ENCODE measurements at regions not wholly inside any gene's neighbourhood (a gene's known extent, or its start where the extent isn't known, plus 50 kb on each side); places are given as distances from the start of the nearest gene placed in this dataset.

GRCh38 chr14:97156705-97157104 is 359.5 kb downstream of the VRK1 start:
- H3K4me1 ChIP-seq (ENCODE audit: insufficient read depth, low read length): no peaks in the 10 kb centered on the region
- H3K27ac ChIP-seq (ENCODE audit: low read depth, low read length): no peak overlapping the region
- H3K4me3 Mint-ChIP-seq (ENCODE audit: unreplicated experiment): no peak overlapping the region
- H3K9me3 ChIP-seq (ENCODE audit: insufficient read depth, low read depth, low read length): no peaks in the 10 kb centered on the region
- H3K4me2 ChIP-seq (ENCODE audit: low read length): no peak overlapping the region
- no peaks in the 10 kb centered on the region for H3K36me3 ChIP-seq (ENCODE audit: insufficient read depth, low read length)
- peaks cover 34% of the 10 kb centered on the region for H3K27me3 Mint-ChIP-seq (ENCODE audit: low read depth, unreplicated experiment)
- H3K27me3 ChIP-seq (ENCODE audit: insufficient read depth, low read length): no peaks in the 10 kb centered on the region
- H3K27ac Mint-ChIP-seq (ENCODE audit: unreplicated experiment): no peak overlapping the region
- H3K9me3 Mint-ChIP-seq (ENCODE audit: unreplicated experiment): peaks cover 14% of the 10 kb centered on the region
- H2AFZ ChIP-seq (ENCODE audit: low read depth, low read length): no peak overlapping the region
- H3K36me3 Mint-ChIP-seq (ENCODE audit: low read depth, unreplicated experiment): peaks cover 2% of the 10 kb centered on the region
- no peaks in the 10 kb centered on the region for H3K79me2 ChIP-seq (ENCODE audit: insufficient read depth, low read length)
- H4K20me1 ChIP-seq (ENCODE audit: insufficient read depth, low read length): no peaks in the 10 kb centered on the region
- no peak overlapping the region for H3K9ac ChIP-seq (ENCODE audit: low read length)
- H3K4me1 Mint-ChIP-seq (ENCODE audit: low read depth, unreplicated experiment): no peaks in the 10 kb centered on the region
- H3K4me3 ChIP-seq (ENCODE audit: insufficient read depth, low read depth, low read length): no peak overlapping the region
- DNase-seq (ENCODE audit: low read depth) (no peak), FAIRE-seq (no peak)
- no peak for TF ChIP-seq EZH2 (IDR thresholded peaks at IDR 0.05; ENCODE audit: insufficient read depth, low read length)
- TF ChIP-seq CTCF (IDR thresholded peaks at IDR 0.05; ENCODE audit: insufficient read depth, low read depth, low read length): no peak

GRCh38 chr14:97158102-97158501 is 360.9 kb downstream of the VRK1 start:
- Histone ChIP-seq H3K4me1 (ENCODE audit: insufficient read depth, low read length) (no peaks in the 10 kb centered on the region), H3K4me2 (ENCODE audit: low read length) (no peak overlapping the region), H3K4me3 (ENCODE audit: insufficient read depth, low read depth, low read length) (no peak overlapping the region), H3K27ac (ENCODE audit: low read depth, low read length) (no peak overlapping the region), H2AFZ (ENCODE audit: low read depth, low read length) (no peak overlapping the region), H3K79me2 (ENCODE audit: insufficient read depth, low read length) (no peaks in the 10 kb centered on the region), H3K36me3 (ENCODE audit: insufficient read depth, low read length) (no peaks in the 10 kb centered on the region), H4K20me1 (ENCODE audit: insufficient read depth, low read length) (no peaks in the 10 kb centered on the region), H3K27me3 (ENCODE audit: insufficient read depth, low read length) (no peaks in the 10 kb centered on the region), H3K9me3 (ENCODE audit: insufficient read depth, low read depth, low read length) (no peaks in the 10 kb centered on the region), H3K9ac (ENCODE audit: low read length) (no peak overlapping the region)
- peaks cover 34% of the 10 kb centered on the region for H3K27me3 Mint-ChIP-seq (ENCODE audit: low read depth, unreplicated experiment)
- no peak overlapping the region for H3K4me3 Mint-ChIP-seq (ENCODE audit: unreplicated experiment)
- TF ChIP-seq CTCF (IDR thresholded peaks at IDR 0.05; ENCODE audit: insufficient read depth, low read depth, low read length) (no peak), EZH2 (IDR thresholded peaks at IDR 0.05; ENCODE audit: insufficient read depth, low read length) (no peak)
- peaks cover 14% of the 10 kb centered on the region for H3K9me3 Mint-ChIP-seq (ENCODE audit: unreplicated experiment)
- no peaks in the 10 kb centered on the region for H3K4me1 Mint-ChIP-seq (ENCODE audit: low read depth, unreplicated experiment)
- FAIRE-seq (no peak), DNase-seq (ENCODE audit: low read depth) (no peak)
- H3K27ac Mint-ChIP-seq (ENCODE audit: unreplicated experiment): no peak overlapping the region
- H3K36me3 Mint-ChIP-seq (ENCODE audit: low read depth, unreplicated experiment): peaks cover 2% of the 10 kb centered on the region

- DNase-seq (ENCODE audit: low read depth) (no peak), FAIRE-seq (no peak)
- no peak overlapping the region for H2AFZ ChIP-seq (ENCODE audit: low read depth, low read length)
- H3K4me1 ChIP-seq (ENCODE audit: insufficient read depth, low read length): no peaks in the 10 kb centered on the region
- TF ChIP-seq EZH2 (IDR thresholded peaks at IDR 0.05; ENCODE audit: insufficient read depth, low read length) (no peak), CTCF (IDR thresholded peaks at IDR 0.05; ENCODE audit: insufficient read depth, low read depth, low read length) (no peak)
- no peak overlapping the region for H3K9ac ChIP-seq (ENCODE audit: low read length)
- no peaks in the 10 kb centered on the region for H3K9me3 ChIP-seq (ENCODE audit: insufficient read depth, low read depth, low read length)
- no peaks in the 10 kb centered on the region for H3K36me3 ChIP-seq (ENCODE audit: insufficient read depth, low read length)
- H3K4me3 ChIP-seq (ENCODE audit: insufficient read depth, low read depth, low read length): no peak overlapping the region
- no peaks in the 10 kb centered on the region for H3K79me2 ChIP-seq (ENCODE audit: insufficient read depth, low read length)
- no peak overlapping the region for H3K27ac ChIP-seq (ENCODE audit: low read depth, low read length)
- peaks cover 28% of the 10 kb centered on the region for H3K27me3 Mint-ChIP-seq (ENCODE audit: low read depth, unreplicated experiment)
- H3K27me3 ChIP-seq (ENCODE audit: insufficient read depth, low read length): no peaks in the 10 kb centered on the region
- H3K4me2 ChIP-seq (ENCODE audit: low read length): no peak overlapping the region
- no peaks in the 10 kb centered on the region for H3K4me1 Mint-ChIP-seq (ENCODE audit: low read depth, unreplicated experiment)
- H3K4me3 Mint-ChIP-seq (ENCODE audit: unreplicated experiment): no peak overlapping the region
- peaks cover 14% of the 10 kb centered on the region for H3K9me3 Mint-ChIP-seq (ENCODE audit: unreplicated experiment)
- peak overlapping the region; percentile 22 for H3K27ac Mint-ChIP-seq (ENCODE audit: unreplicated experiment)
- peaks cover 2% of the 10 kb centered on the region for H3K36me3 Mint-ChIP-seq (ENCODE audit: low read depth, unreplicated experiment)
- H4K20me1 ChIP-seq (ENCODE audit: insufficient read depth, low read length): no peaks in the 10 kb centered on the region
Measured at GRCh38 chr14:97159124-97159523, 361.9 kb downstream of the VRK1 start.

Measured in astrocyte (in vitro differentiated cells and primary cell).